IPS-18a (cell line): ENCODE measurements at regions not wholly inside any gene's neighbourhood (a gene's known extent, or its start where the extent isn't known, plus 50 kb on each side); places are given as distances from the start of the nearest gene placed in this dataset.

ENCODE experiments used
- H3K27ac ChIP-seq: one replicate; pipeline ENCODE4 v1.5.1; 2013; ENCODE audit warnings: low read length
- H3K27me3 ChIP-seq: one replicate; pipeline ENCODE4 v1.6.1; 2013; ENCODE audit warnings: mild to moderate bottlenecking, low read length; ENCODE audit not compliant: control insufficient read depth, insufficient read depth
- H3K36me3 ChIP-seq: one replicate; pipeline ENCODE4 v1.6.1; 2013; ENCODE audit warnings: low read depth, low read length; ENCODE audit not compliant: control insufficient read depth
- H3K4me1 ChIP-seq: one replicate; pipeline ENCODE4 v1.6.1; 2013; ENCODE audit warnings: low read depth, low read length; ENCODE audit not compliant: control insufficient read depth
- H3K4me3 ChIP-seq: one replicate; pipeline ENCODE4 v1.5.1; 2013; ENCODE audit warnings: low read length
- H3K9ac ChIP-seq: one replicate; pipeline ENCODE4 v1.6.1; 2013; ENCODE audit warnings: mild to moderate bottlenecking, low read length, moderate library complexity
- H3K9me3 ChIP-seq: one replicate; pipeline ENCODE4 v1.6.1; 2013; ENCODE audit warnings: low read depth, low read length; ENCODE audit not compliant: control insufficient read depth

DNA sequence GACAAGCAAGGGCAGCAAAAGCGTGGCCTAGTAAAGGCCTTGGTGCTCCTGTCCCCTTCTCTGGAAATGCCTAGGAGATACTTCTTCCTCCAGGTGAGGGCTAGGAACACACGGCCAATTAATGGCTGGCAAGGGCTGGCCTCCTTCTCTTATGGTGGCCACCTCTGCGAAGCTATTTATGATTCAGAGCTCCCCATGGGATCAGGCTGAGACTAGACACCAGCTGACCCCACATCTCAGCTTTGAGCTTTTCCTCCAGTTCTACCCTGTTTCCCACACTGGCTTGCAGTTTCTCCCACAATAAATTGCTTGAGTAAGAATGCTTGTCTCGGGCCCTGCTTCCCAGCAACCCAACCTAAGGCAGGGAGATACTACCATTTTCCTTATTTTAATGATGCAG, 53.7 kb downstream of the CAMK2N1 start:
- Histone ChIP-seq H3K27me3 (no peaks in the 10 kb centered on the region), H3K4me3 (no peak overlapping the region), H3K4me1 (peaks cover 3% of the 10 kb centered on the region), H3K36me3 (no peaks in the 10 kb centered on the region), H3K9me3 (no peaks in the 10 kb centered on the region), H3K27ac (no peak overlapping the region), H3K9ac (no peak overlapping the region)

GRCh38 chr1:20431176-20431460, 54.9 kb downstream of the CAMK2N1 start:
- peaks cover 3% of the 10 kb centered on the region for H3K4me1 ChIP-seq

GRCh38 chr1:20430355-20431175, 55.4 kb downstream of the CAMK2N1 start:
- H3K9me3 ChIP-seq = no peaks in the 10 kb centered on the region
- no peak overlapping the region for H3K4me3 ChIP-seq
- no peak overlapping the region for H3K9ac ChIP-seq
- peaks cover 3% of the 10 kb centered on the region for H3K27me3 ChIP-seq
- H3K4me1 ChIP-seq = peaks cover 3% of the 10 kb centered on the region
- no peaks in the 10 kb centered on the region for H3K36me3 ChIP-seq
- H3K27ac ChIP-seq = no peak overlapping the region

More at GRCh38 chr1:20431176-20431460, 54.9 kb downstream of the CAMK2N1 start:
- no peaks in the 10 kb centered on the region for H3K36me3 ChIP-seq
- no peak overlapping the region for H3K9ac ChIP-seq
- no peaks in the 10 kb centered on the region for H3K9me3 ChIP-seq
- H3K27me3 ChIP-seq = peaks cover 3% of the 10 kb centered on the region
- no peak overlapping the region for H3K27ac ChIP-seq
- no peak overlapping the region for H3K4me3 ChIP-seq

DNA sequence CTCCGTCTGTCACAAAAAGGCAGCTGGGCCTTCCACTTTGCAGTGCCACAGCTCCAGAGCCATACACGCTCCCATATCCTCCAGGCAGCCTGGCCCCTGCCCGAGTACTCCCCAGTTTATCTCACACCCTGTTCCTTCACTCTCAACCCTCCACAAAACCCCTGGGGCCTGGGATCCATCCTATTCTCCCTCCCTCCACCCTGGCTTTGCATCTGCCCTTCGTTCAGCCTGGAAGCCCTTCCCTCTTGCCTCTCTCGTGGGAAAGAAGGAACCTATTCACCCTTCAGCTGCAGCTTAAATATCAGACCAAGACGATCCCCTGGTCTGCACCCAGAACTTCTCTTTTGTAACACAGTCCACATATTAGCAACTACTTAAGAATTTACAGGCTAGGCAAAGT, 56.7 kb downstream of the CAMK2N1 start:
- H3K9ac ChIP-seq = no peak overlapping the region
- peaks cover 5% of the 10 kb centered on the region for H3K9me3 ChIP-seq
- H3K27me3 ChIP-seq = peaks cover 3% of the 10 kb centered on the region
- H3K4me1 ChIP-seq = peaks cover 3% of the 10 kb centered on the region
- H3K36me3 ChIP-seq = no peaks in the 10 kb centered on the region
- H3K27ac ChIP-seq = no peak overlapping the region
- H3K4me3 ChIP-seq = no peak overlapping the region

GRCh38 chr1:20428841-20429240, 57.2 kb downstream of the CAMK2N1 start:
- Histone ChIP-seq H3K9ac (no peak overlapping the region), H3K27me3 (peaks cover 3% of the 10 kb centered on the region), H3K4me3 (no peak overlapping the region), H3K9me3 (peaks cover 5% of the 10 kb centered on the region), H3K4me1 (peaks cover 3% of the 10 kb centered on the region), H3K36me3 (no peaks in the 10 kb centered on the region), H3K27ac (no peak overlapping the region)

- no peak overlapping the region for H3K27ac ChIP-seq
- H3K9ac ChIP-seq = no peak overlapping the region
- H3K36me3 ChIP-seq = no peaks in the 10 kb centered on the region
- peaks cover 5% of the 10 kb centered on the region for H3K27me3 ChIP-seq
- peaks cover 3% of the 10 kb centered on the region for H3K4me1 ChIP-seq
- H3K9me3 ChIP-seq = peaks cover 16% of the 10 kb centered on the region
- no peak overlapping the region for H3K4me3 ChIP-seq
Observed at GRCh38 chr1:20426923-20427322, 59.1 kb downstream of the CAMK2N1 start.

DNA sequence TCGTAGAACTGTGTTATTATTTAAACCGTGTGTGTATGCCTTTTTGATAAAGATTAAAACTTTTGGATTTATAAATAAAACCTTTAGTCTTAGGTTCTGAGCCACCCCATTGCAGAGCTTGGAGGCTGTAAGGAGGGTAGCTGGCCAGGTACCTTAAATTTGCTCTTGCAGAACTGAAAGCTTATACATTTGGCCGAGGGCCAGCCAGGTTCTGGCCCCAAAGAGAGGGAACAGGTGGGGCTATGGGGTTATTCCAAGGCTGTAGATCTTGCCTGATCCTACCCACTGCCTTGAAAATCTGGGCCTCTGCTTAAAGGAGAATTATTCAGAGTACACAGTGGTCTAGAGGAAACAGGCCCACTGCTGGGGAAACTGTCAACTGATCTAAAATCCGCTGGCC, 59.6 kb downstream of the CAMK2N1 start:
- Histone ChIP-seq H3K4me1 (peaks cover 3% of the 10 kb centered on the region), H3K9ac (no peak overlapping the region), H3K27ac (no peak overlapping the region), H3K36me3 (no peaks in the 10 kb centered on the region), H3K27me3 (peaks cover 10% of the 10 kb centered on the region), H3K4me3 (no peak overlapping the region), H3K9me3 (peaks cover 16% of the 10 kb centered on the region)

DNA sequence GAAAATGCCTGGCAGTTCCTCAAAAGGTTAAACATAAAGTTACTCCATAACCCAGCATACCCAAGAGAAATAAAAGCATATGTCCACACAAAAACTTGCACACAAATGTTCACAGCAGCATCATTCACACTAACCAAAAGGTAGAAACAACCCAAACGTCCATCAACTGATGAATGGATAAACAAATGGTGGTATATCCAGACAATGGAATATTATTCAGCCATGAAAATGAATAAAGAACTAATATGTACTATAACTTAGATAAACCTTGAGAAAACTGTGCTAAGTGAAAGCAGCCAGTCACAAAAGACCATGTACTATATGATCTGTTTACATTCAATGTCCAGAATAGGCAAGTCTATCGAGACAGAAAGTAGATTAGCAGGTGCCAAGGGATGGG, 60.4 kb downstream of the CAMK2N1 start:
- H3K9ac ChIP-seq = no peak overlapping the region
- peaks cover 16% of the 10 kb centered on the region for H3K9me3 ChIP-seq
- no peak overlapping the region for H3K27ac ChIP-seq
- peaks cover 18% of the 10 kb centered on the region for H3K27me3 ChIP-seq
- no peaks in the 10 kb centered on the region for H3K36me3 ChIP-seq
- H3K4me3 ChIP-seq = no peak overlapping the region
- peaks cover under 1% of the 10 kb centered on the region for H3K4me1 ChIP-seq

GRCh38 chr1:20423169-20423795, 62.7 kb downstream of the CAMK2N1 start:
- Histone ChIP-seq H3K4me3 (no peak overlapping the region), H3K4me1 (no peaks in the 10 kb centered on the region), H3K9ac (no peak overlapping the region), H3K9me3 (peaks cover 16% of the 10 kb centered on the region), H3K27me3 (peaks cover 26% of the 10 kb centered on the region), H3K27ac (no peak overlapping the region), H3K36me3 (no peaks in the 10 kb centered on the region)

DNA sequence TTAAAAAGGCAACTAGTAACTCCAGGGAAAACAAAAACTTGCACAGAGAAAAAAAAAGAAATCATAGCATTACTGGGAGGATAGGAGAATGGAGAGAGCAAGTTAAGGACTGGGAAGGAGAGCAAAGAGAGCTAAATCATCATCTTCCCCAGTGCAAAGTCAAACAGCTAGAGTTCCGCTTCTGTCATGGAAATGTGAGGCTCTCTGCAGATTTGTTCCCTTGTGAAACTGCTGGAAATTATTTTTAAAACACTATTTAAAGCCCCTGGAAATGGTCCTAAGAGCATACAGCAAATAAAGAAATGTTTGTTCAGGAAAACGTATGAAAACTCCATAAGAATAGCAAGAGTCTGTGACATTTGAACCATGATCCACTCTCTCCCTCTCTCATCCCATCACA, 64.6 kb downstream of the CAMK2N1 start:
- Histone ChIP-seq H3K27me3 (peaks cover 22% of the 10 kb centered on the region), H3K4me3 (no peak overlapping the region), H3K36me3 (no peaks in the 10 kb centered on the region), H3K27ac (no peak overlapping the region), H3K9ac (no peak overlapping the region), H3K4me1 (no peaks in the 10 kb centered on the region), H3K9me3 (peaks cover 16% of the 10 kb centered on the region)

DNA sequence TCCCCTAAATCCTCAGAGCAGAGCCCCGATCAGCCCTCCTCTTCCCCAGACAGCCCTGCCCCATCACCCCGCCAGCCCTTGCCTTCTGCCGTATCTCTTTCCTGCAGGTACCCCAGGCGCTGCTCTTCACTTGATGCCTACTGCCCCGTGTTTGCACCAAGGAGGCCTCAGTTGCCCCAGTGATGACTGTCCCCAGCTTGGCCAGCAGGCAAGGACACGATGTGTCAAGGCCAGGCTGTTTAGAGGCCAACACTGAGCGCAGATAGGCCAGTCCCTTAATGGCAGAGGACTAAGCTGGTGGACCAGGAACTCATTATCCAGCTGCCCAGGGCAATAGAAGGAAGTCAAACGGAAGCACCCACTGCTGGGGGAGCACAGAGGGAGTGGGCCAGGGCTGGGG, 68.4 kb downstream of the CAMK2N1 start:
- Histone ChIP-seq H3K27ac (no peak overlapping the region), H3K36me3 (no peaks in the 10 kb centered on the region), H3K9me3 (peaks cover 3% of the 10 kb centered on the region), H3K27me3 (peaks cover 28% of the 10 kb centered on the region), H3K9ac (no peak overlapping the region), H3K4me1 (no peaks in the 10 kb centered on the region), H3K4me3 (no peak overlapping the region)

DNA sequence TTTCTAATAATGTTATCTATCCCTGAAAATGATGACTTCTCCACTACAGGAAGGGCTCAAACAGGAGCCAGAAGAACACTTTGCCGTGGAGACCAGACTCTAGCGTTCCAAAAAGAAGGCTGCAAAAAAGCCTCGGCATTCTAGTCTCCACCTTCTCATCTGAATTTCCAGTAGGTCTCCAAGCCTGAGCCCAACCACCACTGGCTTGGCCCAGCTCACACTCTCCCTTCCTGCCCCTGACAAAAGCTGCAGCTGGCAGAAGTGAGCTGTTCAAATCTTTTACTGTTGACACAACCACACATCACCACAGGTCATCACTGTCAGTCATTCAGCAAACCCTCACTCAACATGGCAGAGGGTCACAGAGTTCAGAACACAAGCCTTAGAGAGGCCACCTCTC, 69.3 kb downstream of the CAMK2N1 start:
- no peaks in the 10 kb centered on the region for H3K4me1 ChIP-seq
- peaks cover 33% of the 10 kb centered on the region for H3K27me3 ChIP-seq
- H3K36me3 ChIP-seq = no peaks in the 10 kb centered on the region
- H3K27ac ChIP-seq = no peak overlapping the region
- H3K4me3 ChIP-seq = no peak overlapping the region
- H3K9ac ChIP-seq = no peak overlapping the region
- H3K9me3 ChIP-seq = no peaks in the 10 kb centered on the region
